GM12872 (cell line): ENCODE measurements at regions not wholly inside any gene's neighbourhood (a gene's known extent, or its start where the extent isn't known, plus 50 kb on each side); places are given as distances from the start of the nearest gene placed in this dataset.

Experiments
- TF ChIP-seq, protein P1 (sequence below): IDR thresholded peaks from 3 replicates; pipeline ENCODE4 v1.5.1; 2011; ENCODE audit warnings: low read depth, mild to moderate bottlenecking, low read length, moderate library complexity; ENCODE audit not compliant: insufficient read depth

GRCh38 chr5:33049842-33050241 is 338.7 kb downstream of the NPR3 start:
- TF ChIP-seq, protein P1, sequence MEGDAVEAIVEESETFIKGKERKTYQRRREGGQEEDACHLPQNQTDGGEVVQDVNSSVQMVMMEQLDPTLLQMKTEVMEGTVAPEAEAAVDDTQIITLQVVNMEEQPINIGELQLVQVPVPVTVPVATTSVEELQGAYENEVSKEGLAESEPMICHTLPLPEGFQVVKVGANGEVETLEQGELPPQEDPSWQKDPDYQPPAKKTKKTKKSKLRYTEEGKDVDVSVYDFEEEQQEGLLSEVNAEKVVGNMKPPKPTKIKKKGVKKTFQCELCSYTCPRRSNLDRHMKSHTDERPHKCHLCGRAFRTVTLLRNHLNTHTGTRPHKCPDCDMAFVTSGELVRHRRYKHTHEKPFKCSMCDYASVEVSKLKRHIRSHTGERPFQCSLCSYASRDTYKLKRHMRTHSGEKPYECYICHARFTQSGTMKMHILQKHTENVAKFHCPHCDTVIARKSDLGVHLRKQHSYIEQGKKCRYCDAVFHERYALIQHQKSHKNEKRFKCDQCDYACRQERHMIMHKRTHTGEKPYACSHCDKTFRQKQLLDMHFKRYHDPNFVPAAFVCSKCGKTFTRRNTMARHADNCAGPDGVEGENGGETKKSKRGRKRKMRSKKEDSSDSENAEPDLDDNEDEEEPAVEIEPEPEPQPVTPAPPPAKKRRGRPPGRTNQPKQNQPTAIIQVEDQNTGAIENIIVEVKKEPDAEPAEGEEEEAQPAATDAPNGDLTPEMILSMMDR: no peak

- TF ChIP-seq, protein P1: no peak
Observed at GRCh38 chr5:33059081-33059480, 348.0 kb downstream of the NPR3 start.

DNA sequence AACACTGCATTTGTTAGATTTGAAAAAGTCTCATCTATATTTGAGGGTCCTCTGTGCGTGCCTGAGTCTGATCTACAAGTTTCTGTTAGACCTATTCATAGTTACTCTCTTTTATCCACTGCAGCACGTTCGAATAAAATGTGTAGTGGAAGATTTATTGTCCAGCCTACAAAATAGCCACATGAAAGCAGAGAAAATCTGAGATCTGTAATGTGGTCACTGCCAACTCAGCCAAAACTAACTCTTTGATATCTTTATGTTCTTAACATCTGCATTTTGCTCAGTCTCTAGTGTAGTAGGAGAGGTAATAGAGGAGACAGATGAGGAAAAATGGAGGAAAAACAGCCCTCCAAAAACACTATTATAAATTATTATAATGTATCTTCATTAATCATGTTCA is 354.0 kb downstream of the NPR3 start:
- TF ChIP-seq, protein P1: no peak

DNA sequence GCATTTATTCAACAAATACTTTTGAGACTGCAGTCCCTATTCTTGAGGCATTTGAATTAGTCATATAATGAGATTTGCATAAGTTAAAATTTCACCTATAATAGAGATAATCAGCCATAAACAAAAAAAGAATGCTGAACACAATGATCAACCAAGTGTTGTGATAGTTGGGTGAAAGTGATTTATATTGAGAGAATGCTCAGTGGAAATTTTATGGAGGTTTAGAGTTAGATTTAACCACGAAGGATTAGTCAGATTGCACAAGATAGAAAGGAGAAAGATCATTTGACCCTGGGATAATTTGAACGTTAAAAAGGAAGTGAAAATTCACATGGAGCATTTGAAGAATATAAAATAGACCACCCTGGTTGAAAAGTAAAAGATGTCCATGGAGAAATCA is 356.2 kb downstream of the NPR3 start:
- TF ChIP-seq, protein P1: no peak

DNA sequence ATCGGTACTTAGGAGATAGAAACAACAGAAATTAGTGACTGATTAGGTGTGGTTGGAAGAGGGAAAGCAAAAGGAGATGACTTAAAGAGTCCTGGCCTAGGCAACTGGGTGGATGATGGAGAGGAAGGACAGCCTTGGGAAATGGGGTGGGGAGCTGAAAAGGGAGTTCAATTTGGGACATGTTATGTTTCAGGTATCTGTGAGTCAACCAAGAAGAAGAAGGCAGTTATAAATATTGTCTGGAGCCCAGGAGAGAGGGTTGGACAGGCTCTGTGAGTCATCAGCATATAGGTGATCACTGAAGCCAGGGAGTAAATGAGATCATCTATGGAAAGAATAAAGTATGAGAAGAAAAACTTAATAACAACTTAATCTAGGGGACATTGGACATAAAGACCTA is 357.7 kb downstream of the NPR3 start:
- TF ChIP-seq, protein P1: no peak

DNA sequence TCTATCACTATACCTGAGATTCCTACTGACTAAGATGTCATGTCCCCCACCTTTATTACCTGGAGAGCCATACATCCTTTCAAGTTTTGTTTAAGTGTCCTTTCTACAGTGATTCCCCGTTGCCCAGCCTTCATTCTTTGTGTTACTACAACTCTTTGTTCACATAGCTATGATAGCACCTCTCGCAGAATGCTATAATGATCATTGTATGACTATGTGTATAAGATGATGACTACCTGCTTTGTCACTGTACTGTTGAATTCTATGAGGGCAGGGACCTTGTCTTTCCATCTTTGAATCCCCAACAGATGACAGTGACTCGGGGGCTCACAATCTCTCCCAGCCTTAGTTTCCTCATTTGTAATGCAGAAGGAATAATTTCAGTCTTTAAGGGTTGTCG is 361.2 kb downstream of the NPR3 start:
- TF ChIP-seq, protein P1: no peak

DNA sequence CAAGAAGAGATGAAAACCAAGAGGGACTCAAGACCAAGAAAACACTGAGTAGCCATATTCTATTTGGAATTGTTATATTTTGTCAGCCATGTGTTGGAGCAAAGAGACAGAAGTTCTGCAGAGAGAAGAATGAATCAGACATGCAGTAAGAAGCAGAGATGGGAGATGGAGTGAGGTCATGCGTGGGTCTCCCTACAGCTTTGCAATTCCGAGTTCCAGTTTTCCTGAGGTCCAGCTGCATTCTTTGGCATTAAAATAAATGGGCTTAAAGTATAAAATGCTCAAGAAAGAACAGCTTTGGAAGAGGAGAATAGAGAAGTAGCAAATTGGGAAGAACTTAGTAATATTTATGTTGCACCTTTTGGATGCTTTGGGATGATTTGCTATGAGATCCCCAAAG is 361.6 kb downstream of the NPR3 start:
- TF ChIP-seq, protein P1: no peak

- TF ChIP-seq, protein P1: no peak
Observed at GRCh38 chr5:33073881-33074327, 362.8 kb downstream of the NPR3 start.
